ENCODE measurements at regions not wholly inside any gene's neighbourhood (a gene's known extent, or its start where the extent isn't known, plus 50 kb on each side); places are given as distances from the start of the nearest gene placed in this dataset.

GRCh38 chr6:19319005-19319404 lies 518.2 kb upstream of the ID4 start:
- no peaks in the 10 kb centered on the region for H4K20me1 ChIP-seq (ENCODE audit: control insufficient read depth, insufficient read depth, low read depth, low read length)
- H3K4me2 ChIP-seq (ENCODE audit: low read length): no peak overlapping the region
- H3K27ac ChIP-seq (ENCODE audit: low read depth, low read length): no peak overlapping the region
- H3K9me2 ChIP-seq (replicated peaks; ENCODE audit: control insufficient read depth, low read length): no peaks in the 10 kb centered on the region
- no peaks in the 10 kb centered on the region for H3K27me3 ChIP-seq (ENCODE audit: control insufficient read depth, low read length)
- H3K4me3 ChIP-seq (ENCODE audit: low read length): no peak overlapping the region
- H3K79me2 ChIP-seq (ENCODE audit: control insufficient read depth, low read length): no peaks in the 10 kb centered on the region
- no peaks in the 10 kb centered on the region for H3K4me1 ChIP-seq (ENCODE audit: control insufficient read depth, low read length)
- TF ChIP-seq EZH2phosphoT487 (IDR thresholded peaks at IDR 0.05; ENCODE audit: borderline replicate concordance, low read length) (no peak), CTCF (IDR thresholded peaks at IDR 0.05; ENCODE audit: low read depth, low read length, poor library complexity, severe bottlenecking) (no peak)
- H3K36me3 ChIP-seq (ENCODE audit: control insufficient read depth, low read length): no peaks in the 10 kb centered on the region
- no peaks in the 10 kb centered on the region for H3K9me3 ChIP-seq (ENCODE audit: control insufficient read depth, insufficient read depth, low read length)
- H3F3A ChIP-seq (ENCODE audit: control insufficient read depth, insufficient read depth): no peaks in the 10 kb centered on the region

GRCh38 chr6:19320111-19320581 lies 517.0 kb upstream of the ID4 start:
- H3K4me3 ChIP-seq (ENCODE audit: low read length): no peak overlapping the region
- no peaks in the 10 kb centered on the region for H3K4me1 ChIP-seq (ENCODE audit: control insufficient read depth, low read length)
- no peak overlapping the region for H3K4me2 ChIP-seq (ENCODE audit: low read length)
- H3K9me2 ChIP-seq (replicated peaks; ENCODE audit: control insufficient read depth, low read length): no peaks in the 10 kb centered on the region
- H3K9me3 ChIP-seq (ENCODE audit: control insufficient read depth, insufficient read depth, low read length): no peaks in the 10 kb centered on the region
- H3K27ac ChIP-seq (ENCODE audit: low read depth, low read length): no peak overlapping the region
- no peaks in the 10 kb centered on the region for H3F3A ChIP-seq (ENCODE audit: control insufficient read depth, insufficient read depth)
- TF ChIP-seq EZH2phosphoT487 (IDR thresholded peaks at IDR 0.05; ENCODE audit: borderline replicate concordance, low read length): no peak
- TF ChIP-seq CTCF (IDR thresholded peaks at IDR 0.05; ENCODE audit: low read depth, low read length, poor library complexity, severe bottlenecking): no peak
- H3K36me3 ChIP-seq (ENCODE audit: control insufficient read depth, low read length): no peaks in the 10 kb centered on the region
- H3K79me2 ChIP-seq (ENCODE audit: control insufficient read depth, low read length): no peaks in the 10 kb centered on the region
- H3K27me3 ChIP-seq (ENCODE audit: control insufficient read depth, low read length): no peaks in the 10 kb centered on the region
- H4K20me1 ChIP-seq (ENCODE audit: control insufficient read depth, insufficient read depth, low read depth, low read length): no peaks in the 10 kb centered on the region

DNA sequence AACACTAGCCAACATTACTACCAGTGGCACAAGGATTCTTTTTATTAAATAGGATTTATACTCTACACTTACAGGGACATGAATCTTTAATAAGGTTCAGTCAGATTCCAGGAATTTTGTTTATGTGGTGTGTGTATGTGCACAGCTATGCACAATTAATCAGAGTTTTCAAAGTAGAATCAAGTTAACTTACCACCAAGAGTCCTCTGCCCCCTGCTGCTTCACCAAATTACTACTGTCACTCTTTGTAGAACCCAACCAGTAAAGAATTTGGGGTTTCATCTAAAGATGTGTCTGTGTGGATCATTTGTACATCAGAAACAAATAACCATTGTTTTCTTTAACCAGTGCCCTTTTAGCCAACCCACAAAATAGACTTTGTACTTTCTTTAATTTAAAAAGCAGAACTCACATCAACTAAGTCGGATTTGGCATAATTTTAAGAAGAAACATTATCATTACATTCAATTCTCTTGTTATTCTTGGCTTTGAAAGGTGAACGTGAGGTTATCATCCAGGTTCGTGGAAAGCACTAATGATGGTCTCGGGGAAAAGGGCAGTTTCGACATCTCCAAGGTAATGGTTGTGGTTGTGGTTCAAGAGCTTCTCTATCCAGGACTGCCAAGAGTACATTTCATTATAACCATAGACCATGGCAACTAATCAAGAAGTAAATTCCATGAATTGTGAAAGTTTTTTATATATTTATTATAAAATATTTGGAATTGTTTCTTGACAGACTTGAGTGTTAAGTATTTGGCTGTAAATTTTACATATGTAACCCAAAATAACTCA lies 514.3 kb upstream of the ID4 start:
- peaks cover 7% of the 10 kb centered on the region for H3K4me1 ChIP-seq (ENCODE audit: control insufficient read depth, low read length)
- H3K27me3 ChIP-seq (ENCODE audit: control insufficient read depth, low read length): no peaks in the 10 kb centered on the region
- H3K4me3 ChIP-seq (ENCODE audit: low read length): no peak overlapping the region
- H3K4me2 ChIP-seq (ENCODE audit: low read length): no peak overlapping the region
- H3K36me3 ChIP-seq (ENCODE audit: control insufficient read depth, low read length): no peaks in the 10 kb centered on the region
- H4K20me1 ChIP-seq (ENCODE audit: control insufficient read depth, insufficient read depth, low read depth, low read length): no peaks in the 10 kb centered on the region
- H3F3A ChIP-seq (ENCODE audit: control insufficient read depth, insufficient read depth): no peaks in the 10 kb centered on the region
- H3K9me2 ChIP-seq (replicated peaks; ENCODE audit: control insufficient read depth, low read length): no peaks in the 10 kb centered on the region
- H3K79me2 ChIP-seq (ENCODE audit: control insufficient read depth, low read length): no peaks in the 10 kb centered on the region
- H3K27ac ChIP-seq (ENCODE audit: low read depth, low read length): no peak overlapping the region
- H3K9me3 ChIP-seq (ENCODE audit: control insufficient read depth, insufficient read depth, low read length): no peaks in the 10 kb centered on the region
- TF ChIP-seq CTCF (IDR thresholded peaks at IDR 0.05; ENCODE audit: low read depth, low read length, poor library complexity, severe bottlenecking) (no peak), EZH2phosphoT487 (IDR thresholded peaks at IDR 0.05; ENCODE audit: borderline replicate concordance, low read length) (no peak)
